K562 (cell line): ENCODE measurements at regions not wholly inside any gene's neighbourhood (a gene's known extent, or its start where the extent isn't known, plus 50 kb on each side); places are given as distances from the start of the nearest gene placed in this dataset.

Experiments used
- ATAC-seq: fragments of 200-7000 bp; cut with Tn5 transposase; 3 replicates; pipeline ENCODE4 v1.9.1; 2020; ENCODE audit warnings: moderate library complexity
- BruUV-seq: library from RNA; stranded (reverse); fragments of 400-500 nt; replicated peaks from 2 replicates; lab custom pipeline; 2021; lab: Mats Ljungman, UMichigan
- CTCF ChIA-PET: fragments of 300-600 bp; formaldehyde crosslinking; extraction: SDS; loops from one replicate; lab custom pipeline; 2021; ENCODE audit warnings: low intra/inter-chr PET ratio; lab: Yijun Ruan, JAX
- POLR2A ChIA-PET: fragments of 300-600, 350-650 bp; sonication (Branson Sonifier 250); formaldehyde crosslinking; extraction: SDS; loops from one replicate; lab custom pipeline; 2021; ENCODE audit warnings: antibody characterized with exemption, inconsistent platforms; lab: Yijun Ruan, JAX
- DNase-seq, 4 experiments: peaks; one replicate each; pipeline versions ENCODE4 v3.0.0 to v3.0.0-alpha.2; 2011 to 2018; ENCODE audit warnings: low spot score in 3 of 4, mixed read lengths in 3 of 4; ENCODE audit errors: extremely low read depth in 1 of 4
- FAIRE-seq: peaks from 2 replicates; lab custom pipeline; 2011; peaks lifted over from hg19 to GRCh38; lab: Jason Lieb, UNC
- H2AFZ ChIP-seq: 2 replicates; pipeline ENCODE4 v1.6.0; 2011; ENCODE audit warnings: low read depth, low read length, control low read depth, inconsistent platforms
- H3K27ac ChIP-seq: fragments of 200-600 bp; 3 replicates; pipeline ENCODE4 v1.8.0; 2011; ENCODE audit warnings: low read depth, mild to moderate bottlenecking, control low read depth, inconsistent platforms, low read length, moderate library complexity, mixed read lengths; ENCODE audit errors: extremely low read depth
- H3K27me3 ChIP-seq, 2 experiments: fragments of 300-600 bp in 1 of 2; 2 replicates in 1 of 2; 3 replicates in 1 of 2; pipeline versions ENCODE4 v1.6.0 to v1.8.0; 2011; ENCODE audit warnings: inconsistent platforms in 2 of 2, low read length in 2 of 2, mild to moderate bottlenecking in 1 of 2, mixed read lengths in 1 of 2, moderate library complexity in 1 of 2; ENCODE audit not compliant: control insufficient read depth in 2 of 2, insufficient read depth in 2 of 2
- H3K36me3 ChIP-seq: fragments of 300-600 bp; 3 replicates; pipeline ENCODE4 v1.8.0; 2011; ENCODE audit warnings: mild to moderate bottlenecking, low read length, inconsistent platforms; ENCODE audit not compliant: control insufficient read depth, insufficient read depth
- H3K4me1 ChIP-seq, 2 experiments: fragments of 200-600 bp in 1 of 2; replicated peaks in 1 of 2; 2 replicates in 1 of 2; 3 replicates in 1 of 2; pipeline versions ENCODE4 v1.5.1 to v1.8.0; 2011; ENCODE audit warnings: inconsistent platforms in 2 of 2, low read length in 2 of 2, mild to moderate bottlenecking in 1 of 2, mixed read lengths in 1 of 2, moderate library complexity in 1 of 2; ENCODE audit not compliant: control insufficient read depth in 2 of 2, insufficient read depth in 2 of 2
- H3K4me2 ChIP-seq: 2 replicates; pipeline ENCODE4 v1.6.1; 2011; ENCODE audit warnings: low read length, control low read depth, inconsistent platforms, mixed read lengths; ENCODE audit not compliant: insufficient read depth
- H3K4me3 ChIP-seq: fragments of 200-600 bp; sonication (generic), shearing (Covaris generic); 2 replicates; pipeline ENCODE4 v1.5.1; 2016; ENCODE audit warnings: control low read depth, inconsistent platforms
- H3K79me2 ChIP-seq: fragments of 200-600 bp; 3 replicates; pipeline ENCODE4 v1.8.0; 2011; ENCODE audit warnings: low read length, inconsistent platforms; ENCODE audit not compliant: control insufficient read depth, insufficient read depth
- H3K9ac ChIP-seq, 2 experiments: 2 replicates each; pipeline versions ENCODE4 v1.6.0 to v1.6.1; 2011; ENCODE audit warnings: low read depth in 2 of 2, low read length in 2 of 2, control low read depth in 1 of 2, inconsistent platforms in 1 of 2, mild to moderate bottlenecking in 1 of 2, mixed read lengths in 1 of 2; ENCODE audit not compliant: insufficient read depth in 1 of 2
- H3K9me1 ChIP-seq: one replicate; pipeline ENCODE4 v1.6.0; 2011; ENCODE audit warnings: inconsistent platforms, mild to moderate bottlenecking, low read length, moderate library complexity; ENCODE audit not compliant: control insufficient read depth, insufficient read depth
- H3K9me3 ChIP-seq: replicated peaks from 2 replicates; pipeline ENCODE4 v1.5.1; 2011; ENCODE audit warnings: low read depth, low read length, inconsistent platforms; ENCODE audit not compliant: control insufficient read depth, insufficient read depth
- H4K20me1 ChIP-seq: replicated peaks from 2 replicates; pipeline ENCODE4 v1.6.1; 2011; ENCODE audit warnings: low read length, inconsistent platforms, mixed read lengths; ENCODE audit not compliant: control insufficient read depth, insufficient read depth
- CTCF ChIP-seq, 3 experiments: IDR thresholded peaks in 2 of 3; conservative IDR thresholded peaks in 1 of 3; 2 replicates each; pipeline ENCODE4 v1.5.1; 2011 to 2012; ENCODE audit warnings: low read length in 3 of 3, mild to moderate bottlenecking in 3 of 3, control low read depth in 2 of 3, improper control_type of control experiment in 1 of 3, inconsistent platforms in 1 of 3, low read depth in 1 of 3, mixed read lengths in 1 of 3, moderate library complexity in 1 of 3; ENCODE audit not compliant: insufficient read depth in 2 of 3
- CTCFL ChIP-seq: IDR thresholded peaks from 2 replicates; pipeline ENCODE4 v1.6.1; 2011; ENCODE audit warnings: borderline replicate concordance, low read depth, mild to moderate bottlenecking, moderate library complexity, low read length; ENCODE audit not compliant: insufficient read depth, poor library complexity, severe bottlenecking
- JUND ChIP-seq, 2 experiments: IDR thresholded peaks; 2 replicates in 1 of 2; 3 replicates in 1 of 2; pipeline ENCODE4 v1.6.1; 2011; ENCODE audit warnings: borderline replicate concordance in 2 of 2, low read depth in 2 of 2, low read length in 2 of 2, improper control_type of control experiment in 1 of 2, missing biosample characterization in 1 of 2, missing genetic modification characterization in 1 of 2, missing genetic modification reagents in 1 of 2
- KLF16 ChIP-seq: IDR thresholded peaks from 2 replicates; pipeline ENCODE4 v1.6.1; 2016; ENCODE audit warnings: antibody characterized with exemption
- PTTG1 ChIP-seq: fragments of 450-650 bp; IDR thresholded peaks from 2 replicates; pipeline ENCODE4 v1.6.1; 2016; ENCODE audit warnings: low read depth, mild to moderate bottlenecking, missing genetic modification characterization, missing compliant biosample characterization
- RAD21 ChIP-seq, 2 experiments: fragments of 250-450 bp in 1 of 2; fragments of 450-650 bp in 1 of 2; sonication (Bioruptor Pico) in 1 of 2; formaldehyde crosslinking in 1 of 2; IDR thresholded peaks in 1 of 2; conservative IDR thresholded peaks in 1 of 2; 2 replicates each; pipeline versions ENCODE4 v1.4.0 to v1.8.0; 2020 to 2022; ENCODE audit warnings: mild to moderate bottlenecking in 2 of 2, moderate library complexity in 1 of 2
- STAG1 ChIP-seq: sonication (generic); formaldehyde crosslinking; IDR thresholded peaks from 2 replicates; pipeline ENCODE4 v1.5.0; 2020; ENCODE audit warnings: missing genetic modification reagents, borderline replicate concordance
- ZBTB12 ChIP-seq: fragments of 250-450 bp; sonication (Bioruptor Pico); IDR thresholded peaks from 2 replicates; pipeline ENCODE4 v1.4.0; 2020
- WGBS: fragments of 100-300 bp; shearing (Covaris generic); methylation state at CpG from one replicate; pipeline ENCODE4 v1.1.6; 2016; ENCODE audit warnings: low coverage, mixed read lengths; ENCODE audit not compliant: insufficient coverage; ENCODE audit errors: missing lambda C conversion rate; 5-methylcytosine and 5-hydroxymethylcytosine counted together
- in situ Hi-C: fragments of 300-500 bp; cut with MboI; formaldehyde crosslinking; loops from 4 replicates; pipeline ENCODE4 v1.15.0; 2018; ENCODE audit warnings: inconsistent platforms, mixed read lengths
- intact Hi-C: fragments of 100-400 bp; cut with micrococcal nuclease; formaldehyde crosslinking; loops from 2 replicates; pipeline ENCODE4 v1.14.2; 2022

GRCh38 chr10:63866075-63866746 lies 345.0 kb downstream of the REEP3 start:
- FAIRE-seq, result peak; percentile 93
- CTCF ChIA-PET, result interaction anchor here (0.7 to 2.5 kb wide), 2 partner anchors 30 to 111 kb away, joined by 4 to 17 read pairs; no protein-coding TSS in a partner anchor
- Histone ChIP-seq H3K27ac (no peak overlapping the region), H3K9me1 (no peaks in the 10 kb centered on the region), H2AFZ (no peak overlapping the region; the same call in 1 of the 2 replicates), H3K9ac (no peak overlapping the region), H3K4me3 (no peak overlapping the region), H3K27me3 (no peaks in the 10 kb centered on the region), H3K9me3 (no peaks in the 10 kb centered on the region), H4K20me1 (no peaks in the 10 kb centered on the region), H3K36me3 (no peaks in the 10 kb centered on the region), H3K4me1 (no peaks in the 10 kb centered on the region), H3K79me2 (no peaks in the 10 kb centered on the region), H3K4me2 (no peak overlapping the region; the same call in 1 of the 2 replicates)
- TF ChIP-seq ZBTB12 (CRISPR knock-in tag) (no peak), STAG1 (CRISPR knock-in tag) (peak; percentile 39; the same call in 1 of the 2 replicates), CTCFL (no peak), CTCF (IDR thresholded peaks at IDR 0.05 in 2 of 3, conservative IDR thresholded peaks at IDR 0.05 in 1 of 3; ENCODE audit: insufficient read depth in 2 of 3, low read depth in 1 of 3, low read length in 3 of 3) (peak; percentile 86 to 91 (median 89)), PTTG1 (tag) (no peak), RAD21 (CRISPR knock-in tag; conservative IDR thresholded peaks at IDR 0.05 in 1 of 2, IDR thresholded peaks at IDR 0.05 in 1 of 2) (peak; percentile 43 to 65), KLF16 (peak; percentile 4; the same call in 1 of the 2 replicates), JUND (IDR thresholded peaks at IDR 0.05; ENCODE audit: borderline replicate concordance, low read depth, low read length) (0 out of 2 replicates have a peak, but pooled peaks have one; percentile 27), JUND (tag; IDR thresholded peaks at IDR 0.05; ENCODE audit: borderline replicate concordance, low read depth, low read length) (no peak)
- intact Hi-C loops, result loop anchor here (1.0 to 5.0 kb wide), 2 partner anchors 110 to 166 kb away; no protein-coding TSS in a partner anchor
- POLR2A ChIA-PET, result interaction anchor here (0.6 to 0.9 kb wide), 4 partner anchors 10 to 111 kb away, joined by 3 to 4 read pairs (median 3); no protein-coding TSS in a partner anchor
- 5% methylated on average over 16 of the region's 16 CpGs for WGBS
- BruUV-seq, result no TSS peak
- DNase-seq, result peak; percentile 67 to 77 (median 74)
- ATAC-seq, result peak; percentile 98
- in situ Hi-C loops, result no loop called here
